B cell (primary cell): ENCODE measurements at regions not wholly inside any gene's neighbourhood (a gene's known extent, or its start where the extent isn't known, plus 50 kb on each side); places are given as distances from the start of the nearest gene placed in this dataset.

ENCODE experiments used
- ATAC-seq: fragments of 200-7000 bp; cut with Tn5 transposase; one replicate; pipeline ENCODE4 v1.10.0; 2021; ENCODE audit warnings: low read depth, mild to moderate bottlenecking, moderate number of reproducible peaks, moderate library complexity
- CTCF ChIA-PET: fragments of 350-600 bp; sonication (Branson Sonifier 250); formaldehyde crosslinking; loops from one replicate; lab custom pipeline; 2021; ENCODE audit warnings: antibody characterized with exemption, inconsistent platforms; lab: Charles Lee
- POLR2A ChIA-PET: fragments of 350-600 bp; sonication (Branson Sonifier 250); formaldehyde crosslinking; loops from one replicate; lab custom pipeline; 2021; ENCODE audit warnings: antibody characterized with exemption; lab: Charles Lee
- DNase-seq: peaks from one replicate; pipeline ENCODE4 v3.0.0; 2013
- H2AFZ ChIP-seq: 2 replicates; pipeline ENCODE4 v1.6.1; 2012; ENCODE audit warnings: mild to moderate bottlenecking, low read depth, low read length; ENCODE audit not compliant: insufficient read depth, poor library complexity, severe bottlenecking
- H3K27ac ChIP-seq, 2 donors: 1 replicate in 1 of 2; 2 replicates in 1 of 2; pipeline ENCODE4 v1.5.1; 2012 to 2013; ENCODE audit warnings: low read length in 2 of 2, mild to moderate bottlenecking in 2 of 2, moderate library complexity in 1 of 2
- H3K27me3 ChIP-seq, 4 experiments: fragments of 200-600 bp in 1 of 4; sonication (generic) in 1 of 4; replicated peaks in 1 of 4; 1 replicate in 2 of 4; 2 replicates in 2 of 4; pipeline versions ENCODE4 v1.6.1 to v1.7.0; 2013 to 2016; ENCODE audit warnings: low read length in 3 of 4, mild to moderate bottlenecking in 2 of 4, mixed read lengths in 1 of 4, moderate library complexity in 1 of 4; ENCODE audit not compliant: insufficient read depth in 4 of 4, control insufficient read depth in 3 of 4; ENCODE audit errors: control extremely low read depth in 1 of 4
- H3K36me3 ChIP-seq, 2 experiments: replicated peaks in 1 of 2; 1 replicate in 1 of 2; 2 replicates in 1 of 2; pipeline versions ENCODE4 v1.6.1 to v1.7.1; 2013; ENCODE audit warnings: low read length in 1 of 2; ENCODE audit not compliant: insufficient read depth in 2 of 2, control insufficient read depth in 1 of 2; ENCODE audit errors: control extremely low read depth in 1 of 2, extremely low read depth in 1 of 2
- H3K4me1 ChIP-seq, 2 donors: fragments of 200-600 bp in 1 of 2; sonication (generic) in 1 of 2; 1 replicate in 1 of 2; 2 replicates in 1 of 2; pipeline versions ENCODE4 v1.5.1 to v1.6.1; 2013 to 2017; ENCODE audit warnings: low read length in 2 of 2; ENCODE audit not compliant: control insufficient read depth in 2 of 2, insufficient read depth in 2 of 2
- H3K4me2 ChIP-seq: replicated peaks from 2 replicates; pipeline ENCODE3; 2012; ENCODE audit warnings: mild to moderate bottlenecking, low read depth, low read length; ENCODE audit not compliant: poor library complexity, severe bottlenecking
- H3K4me3 ChIP-seq, 5 experiments: fragments of 200-600 bp in 1 of 5; sonication (generic) in 1 of 5; 1 replicate in 3 of 5; 2 replicates in 2 of 5; pipeline versions ENCODE4 v1.5.1 to v1.7.0; 2011 to 2016; ENCODE audit warnings: low read length in 4 of 5, mild to moderate bottlenecking in 4 of 5, low read depth in 2 of 5, control low read depth in 1 of 5, moderate library complexity in 1 of 5; ENCODE audit not compliant: insufficient read depth in 1 of 5; ENCODE audit errors: control extremely low read depth in 1 of 5, extremely low read depth in 1 of 5
- H3K79me2 ChIP-seq: fragments of 200-600 bp; sonication (generic); one replicate; pipeline ENCODE4 v1.6.0; 2016; ENCODE audit warnings: low read length; ENCODE audit not compliant: control insufficient read depth, insufficient read depth
- H3K9ac ChIP-seq: fragments of 200-600 bp; sonication (generic); 2 replicates; pipeline ENCODE4 v1.6.1; 2017; ENCODE audit warnings: mild to moderate bottlenecking, low read length, moderate library complexity
- H3K9me3 ChIP-seq, 3 donors: one replicate each; pipeline versions ENCODE4 v1.6.1 to v1.7.1; 2013; ENCODE audit warnings: low read length in 2 of 3; ENCODE audit not compliant: control insufficient read depth in 2 of 3, insufficient read depth in 1 of 3; ENCODE audit errors: control extremely low read depth in 1 of 3
- H4K20me1 ChIP-seq: 2 replicates; pipeline ENCODE4 v1.6.0; 2012; ENCODE audit warnings: mild to moderate bottlenecking, low read length; ENCODE audit not compliant: insufficient read depth, control insufficient read depth, poor library complexity, severe bottlenecking
- H3K27ac Mint-ChIP-seq: one replicate; pipeline ENCODE4 v1.8.0; 2021; ENCODE audit warnings: mixed read lengths
- H3K27me3 Mint-ChIP-seq: one replicate; pipeline ENCODE4 v1.8.0; 2021; ENCODE audit warnings: mixed read lengths
- H3K4me1 Mint-ChIP-seq: one replicate; pipeline ENCODE4 v1.8.0; 2021; ENCODE audit warnings: mixed read lengths
- H3K4me3 Mint-ChIP-seq: one replicate; pipeline ENCODE4 v1.8.0; 2021; ENCODE audit warnings: mixed read lengths
- H3K9me3 Mint-ChIP-seq: one replicate; pipeline ENCODE4 v1.8.0; 2022; ENCODE audit warnings: mixed read lengths; ENCODE audit not compliant: insufficient read depth
- EZH2 ChIP-seq: IDR thresholded peaks from 2 replicates; pipeline ENCODE4 v1.6.1; 2012; ENCODE audit warnings: borderline replicate concordance, low read depth, mild to moderate bottlenecking, moderate library complexity, low read length; ENCODE audit not compliant: insufficient read depth, poor library complexity, severe bottlenecking
- WGBS: methylation state at CpG from one replicate; pipeline ENCODE4 v1.1.5; 2013; ENCODE audit warnings: missing lambda C conversion rate; ENCODE audit not compliant: insufficient coverage; 5-methylcytosine and 5-hydroxymethylcytosine counted together
- intact Hi-C: fragments of 100-400 bp; cut with micrococcal nuclease; formaldehyde crosslinking; loops from one replicate; pipeline ENCODE4 v1.10.0; 2022
- TF ChIP-seq, protein P1 (sequence below): fragments of 200-600 bp; IDR thresholded peaks from one replicate; pipeline ENCODE4 v1.8.0; 2022; ENCODE audit warnings: antibody characterized with exemption, mild to moderate bottlenecking

DNA sequence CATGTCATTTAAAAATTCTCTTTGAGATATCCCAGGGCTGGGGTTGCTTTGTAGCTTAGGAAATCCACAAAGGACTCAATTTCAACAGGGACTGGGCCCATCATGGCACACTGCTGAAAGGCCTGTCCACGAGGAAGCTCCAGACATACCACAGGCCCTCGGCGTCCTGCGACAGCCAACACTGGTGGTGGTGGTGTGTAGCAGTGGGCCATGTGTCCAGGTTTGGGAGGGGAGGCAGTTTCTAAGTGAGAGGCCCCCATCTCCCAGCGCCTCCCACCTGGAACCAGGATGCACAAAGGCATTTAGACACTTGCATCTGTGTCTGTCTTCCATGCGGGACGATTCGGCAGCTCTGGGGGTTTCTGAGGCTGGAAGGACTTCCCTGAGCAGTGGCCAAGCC, 65.2 kb upstream of the ZNF423 start:
- Histone ChIP-seq H2AFZ (no peak overlapping the region), H3K36me3 (no peaks in the 10 kb centered on the region), H3K27ac (no peak overlapping the region), H3K4me2 (no peak overlapping the region), H3K9me3 (no peaks in the 10 kb centered on the region), H3K9ac (no peak overlapping the region), H3K4me1 (no peaks in the 10 kb centered on the region), H4K20me1 (no peaks in the 10 kb centered on the region), H3K79me2 (no peaks in the 10 kb centered on the region), H3K27me3 (no peaks in the 10 kb centered on the region), H3K4me3 (no peak overlapping the region)
- ChIA-PET POLR2A (no interaction called here), CTCF (interaction anchor here (0.6 kb wide), 1 partner anchor 16 kb away, joined by 3 read pairs; no protein-coding TSS in a partner anchor)
- no peaks in the 10 kb centered on the region for H3K4me1 Mint-ChIP-seq
- DNase-seq (no peak), ATAC-seq (no peak)
- TF ChIP-seq, protein P1, sequence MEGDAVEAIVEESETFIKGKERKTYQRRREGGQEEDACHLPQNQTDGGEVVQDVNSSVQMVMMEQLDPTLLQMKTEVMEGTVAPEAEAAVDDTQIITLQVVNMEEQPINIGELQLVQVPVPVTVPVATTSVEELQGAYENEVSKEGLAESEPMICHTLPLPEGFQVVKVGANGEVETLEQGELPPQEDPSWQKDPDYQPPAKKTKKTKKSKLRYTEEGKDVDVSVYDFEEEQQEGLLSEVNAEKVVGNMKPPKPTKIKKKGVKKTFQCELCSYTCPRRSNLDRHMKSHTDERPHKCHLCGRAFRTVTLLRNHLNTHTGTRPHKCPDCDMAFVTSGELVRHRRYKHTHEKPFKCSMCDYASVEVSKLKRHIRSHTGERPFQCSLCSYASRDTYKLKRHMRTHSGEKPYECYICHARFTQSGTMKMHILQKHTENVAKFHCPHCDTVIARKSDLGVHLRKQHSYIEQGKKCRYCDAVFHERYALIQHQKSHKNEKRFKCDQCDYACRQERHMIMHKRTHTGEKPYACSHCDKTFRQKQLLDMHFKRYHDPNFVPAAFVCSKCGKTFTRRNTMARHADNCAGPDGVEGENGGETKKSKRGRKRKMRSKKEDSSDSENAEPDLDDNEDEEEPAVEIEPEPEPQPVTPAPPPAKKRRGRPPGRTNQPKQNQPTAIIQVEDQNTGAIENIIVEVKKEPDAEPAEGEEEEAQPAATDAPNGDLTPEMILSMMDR: no peak
- no peak for TF ChIP-seq EZH2
- H3K4me3 Mint-ChIP-seq: no peak overlapping the region
- WGBS: 100% methylated on average over 7 of the region's 8 CpGs
- intact Hi-C loops: no loop called here
- H3K9me3 Mint-ChIP-seq: no peaks in the 10 kb centered on the region
- H3K27ac Mint-ChIP-seq: no peak overlapping the region
- H3K27me3 Mint-ChIP-seq: peaks cover 9% of the 10 kb centered on the region

GRCh38 chr16:49921791-49922456, 66.0 kb upstream of the ZNF423 start:
- Histone ChIP-seq H2AFZ (no peak overlapping the region), H3K36me3 (no peaks in the 10 kb centered on the region), H4K20me1 (no peaks in the 10 kb centered on the region), H3K4me2 (no peak overlapping the region), H3K4me1 (no peaks in the 10 kb centered on the region), H3K27me3 (no peaks in the 10 kb centered on the region), H3K27ac (no peak overlapping the region), H3K9me3 (no peaks in the 10 kb centered on the region), H3K4me3 (no peak overlapping the region), H3K79me2 (no peaks in the 10 kb centered on the region), H3K9ac (no peak overlapping the region)
- no peaks in the 10 kb centered on the region for H3K4me1 Mint-ChIP-seq
- ATAC-seq: peak; percentile 33
- 10% methylated on average over 3 of the region's 6 CpGs for WGBS
- TF ChIP-seq, protein P1: no peak
- TF ChIP-seq EZH2: no peak
- peaks cover 9% of the 10 kb centered on the region for H3K27me3 Mint-ChIP-seq
- ChIA-PET POLR2A (no interaction called here), CTCF (interaction anchor here (1.2 kb wide), 1 partner anchor 10 kb away, joined by 3 read pairs; no protein-coding TSS in a partner anchor)
- H3K9me3 Mint-ChIP-seq: no peaks in the 10 kb centered on the region
- H3K4me3 Mint-ChIP-seq: no peak overlapping the region
- no peak overlapping the region for H3K27ac Mint-ChIP-seq
- peak; percentile 34 for DNase-seq
- intact Hi-C loops: no loop called here
